Dedifferentiated amniotic fluid mesenchymal stem cell (primary cell): ENCODE measurements at regions not wholly inside any gene's neighbourhood (a gene's known extent, or its start where the extent isn't known, plus 50 kb on each side); places are given as distances from the start of the nearest gene placed in this dataset.
"Not testable (repeated sequence)": the region's sequence is repeated elsewhere in the genome, so short reads cannot be mapped to it uniquely, and the experiment has no call there.

Source experiments
- DNase-seq: peaks from one replicate; pipeline ENCODE4 v3.0.0-alpha.2; 2016; ENCODE audit errors: extremely low spot score

- DNase-seq = no peak
These were observed 555.2 kb upstream of the FANCL start for GRCh38 chr2:58796239-58796910.

DNA sequence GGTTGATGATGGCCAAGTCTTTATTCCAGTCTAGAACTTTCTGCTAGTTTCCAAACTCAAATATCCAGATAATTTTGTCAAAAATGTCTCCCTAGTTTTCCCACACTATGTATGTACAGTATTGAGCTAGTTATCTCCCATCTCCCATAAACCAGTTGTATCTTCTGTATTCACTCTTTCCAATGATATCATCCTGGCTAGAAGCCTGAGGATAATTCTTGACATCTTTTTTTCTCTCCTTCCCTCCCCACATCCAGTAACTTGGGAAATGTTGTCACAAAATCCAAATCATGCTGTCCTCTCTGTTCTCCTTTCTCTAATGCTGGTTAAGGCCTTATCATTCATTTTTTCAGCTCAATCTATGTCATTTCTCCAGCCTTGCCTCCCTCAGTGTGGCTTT is 553.8 kb upstream of the FANCL start:
- DNase-seq = no peak

- no peak for DNase-seq
These were observed 553.0 kb upstream of the FANCL start for GRCh38 chr2:58794103-58794502.

- no peak for DNase-seq
These were observed 547.3 kb upstream of the FANCL start for GRCh38 chr2:58788402-58788801.

- no peak for DNase-seq
These were observed 529.7 kb upstream of the FANCL start for GRCh38 chr2:58770846-58771245.

GRCh38 chr2:58769864-58770234 is 528.7 kb upstream of the FANCL start:
- DNase-seq = no peak

DNA sequence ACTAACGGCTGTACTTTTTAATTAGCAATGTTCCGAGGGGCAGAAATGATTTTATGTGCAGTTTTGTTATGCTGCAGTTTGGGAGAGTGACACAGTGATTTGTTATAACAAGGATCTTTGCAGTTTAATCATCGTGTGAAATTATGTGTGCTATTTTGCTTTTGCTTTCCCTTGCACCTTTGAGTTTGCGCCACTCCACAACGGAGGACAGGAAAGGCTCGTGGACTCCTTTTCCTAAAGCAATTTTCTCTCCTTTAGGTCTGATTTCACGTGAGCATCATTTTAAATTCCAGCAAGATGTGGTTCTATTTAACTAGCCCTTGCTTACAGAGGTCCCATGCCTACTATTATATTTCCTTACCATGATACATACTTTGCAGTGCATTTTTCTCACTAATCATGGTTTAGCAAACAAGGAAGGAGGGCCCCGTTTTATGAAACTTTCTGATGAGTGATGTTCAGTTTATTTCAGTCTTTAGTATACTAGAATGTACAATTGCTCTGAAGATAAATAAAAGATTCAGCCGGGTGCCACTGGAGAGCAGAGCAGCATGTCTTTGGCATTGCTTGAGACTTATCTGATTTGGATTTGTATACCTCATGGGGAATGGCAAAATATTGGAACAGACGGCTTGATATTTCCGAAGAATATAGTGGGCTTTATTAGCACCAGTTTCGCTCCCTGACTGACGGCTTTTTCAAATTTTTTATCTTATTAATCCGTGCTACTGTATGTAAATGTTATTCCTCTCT is 528.2 kb upstream of the FANCL start:
- DNase-seq = no peak

GRCh38 chr2:58768715-58769080 is 527.6 kb upstream of the FANCL start:
- DNase-seq = no peak

- DNase-seq = no peak
These were observed 526.9 kb upstream of the FANCL start for GRCh38 chr2:58767828-58768714.

DNA sequence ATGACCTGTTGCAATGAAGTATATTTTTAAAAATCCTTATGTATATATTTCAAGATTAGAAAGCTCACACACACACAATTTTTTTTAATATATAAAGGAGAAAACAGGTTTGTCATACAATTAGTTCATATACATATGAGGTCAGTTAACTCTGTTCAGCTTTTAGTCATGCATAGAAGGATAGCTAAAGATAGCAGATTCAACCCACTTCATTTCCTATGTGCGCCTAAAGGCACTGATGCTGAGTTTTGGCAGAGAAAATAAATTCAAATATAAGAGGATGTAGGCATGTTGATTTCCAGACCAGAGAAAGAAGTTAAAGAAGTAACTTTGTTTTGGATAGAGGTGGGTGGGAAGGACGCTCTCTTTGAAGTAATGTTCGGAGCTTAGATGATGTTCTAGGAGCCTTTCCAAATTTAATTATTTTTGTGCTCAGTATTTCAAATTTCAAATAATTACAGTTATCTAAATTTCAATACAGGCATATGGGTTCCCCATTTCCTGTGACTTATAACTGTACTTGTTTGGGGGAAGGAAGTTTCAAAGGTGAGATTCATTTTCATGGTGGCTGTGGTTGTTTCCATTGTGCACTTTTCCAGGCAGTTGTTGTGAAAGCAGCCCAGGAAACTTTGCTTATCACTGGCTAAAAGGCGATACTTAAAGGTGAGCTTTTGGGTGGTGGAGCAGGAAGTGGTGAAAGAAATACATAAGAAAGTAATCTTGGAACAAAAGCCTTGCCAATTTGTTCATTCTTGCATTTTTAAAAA is 523.4 kb upstream of the FANCL start:
- no peak for DNase-seq

DNA sequence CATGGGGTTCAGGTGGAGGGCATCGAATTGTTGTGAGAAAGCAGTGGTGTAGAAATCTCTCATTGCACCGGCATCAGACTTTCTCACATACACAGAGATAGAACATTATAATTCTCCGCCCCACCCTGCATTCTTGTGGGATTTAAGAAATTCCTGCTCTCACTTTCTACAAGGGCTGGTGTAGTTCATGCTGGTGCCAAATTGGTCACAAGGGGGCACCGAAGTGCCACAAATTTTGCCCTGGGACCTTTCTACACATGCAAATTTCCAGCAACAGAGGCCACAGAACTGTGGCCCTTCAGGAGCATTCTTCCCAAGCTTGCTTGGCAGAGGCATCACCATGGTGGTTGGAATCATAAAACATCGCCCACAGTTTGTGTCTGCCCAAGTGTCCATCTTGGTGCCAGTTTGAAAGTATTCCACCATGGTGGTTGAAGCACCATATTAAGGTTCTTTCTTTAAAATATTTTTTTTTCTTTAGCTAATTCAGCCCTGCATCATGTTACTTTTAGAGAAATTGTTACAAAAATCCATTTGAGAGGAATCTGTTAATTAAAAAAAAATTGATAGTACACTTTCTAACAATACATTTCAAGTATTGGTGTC is 521.2 kb upstream of the FANCL start:
- DNase-seq = peak; percentile 42

- DNase-seq = no peak
These were observed 516.8 kb upstream of the FANCL start for GRCh38 chr2:58757971-58758370.

- no peak for DNase-seq
These were observed 515.2 kb upstream of the FANCL start for GRCh38 chr2:58756336-58756735.

GRCh38 chr2:58752507-58752906 is 511.4 kb upstream of the FANCL start:
- not testable (repeated sequence) for DNase-seq

DNA sequence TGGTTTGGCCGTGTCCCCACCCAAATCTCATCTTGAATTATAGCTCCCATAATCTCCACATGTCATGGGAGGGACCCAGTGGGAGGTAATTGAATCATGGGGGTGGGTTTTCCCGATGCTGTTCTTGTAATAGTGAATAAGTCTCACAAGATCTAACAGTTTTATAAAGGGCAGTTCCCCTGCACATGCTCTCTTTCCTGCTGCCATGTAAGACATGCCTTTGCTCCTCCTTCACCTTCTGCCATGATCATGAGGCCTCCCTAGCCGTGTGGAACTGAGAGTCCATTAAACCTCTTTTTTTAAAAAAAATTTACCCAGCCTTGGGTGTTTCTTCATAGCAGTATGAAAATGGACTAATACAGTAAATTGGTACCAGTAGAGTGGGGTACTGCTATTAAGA is 510.6 kb upstream of the FANCL start:
- not testable (repeated sequence) for DNase-seq

DNA sequence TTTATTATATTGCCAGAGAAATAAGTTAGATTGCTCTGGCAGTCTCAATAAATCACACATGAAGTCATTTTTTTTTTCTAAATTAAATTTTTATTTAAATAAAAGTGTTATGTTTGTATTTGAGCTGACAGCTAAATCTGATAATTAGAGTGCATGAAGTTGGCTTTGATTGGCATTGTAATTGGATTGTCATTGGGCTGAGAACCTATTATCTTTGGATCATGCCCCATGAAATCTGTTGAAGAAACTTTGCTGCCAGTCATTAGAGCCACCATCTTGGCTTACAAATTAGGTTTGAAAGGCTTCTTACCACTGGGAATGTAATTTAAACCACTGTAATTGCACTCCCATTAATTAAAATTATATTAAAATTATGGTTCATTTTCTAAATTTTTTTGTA is 507.9 kb upstream of the FANCL start:
- DNase-seq = no peak

DNA sequence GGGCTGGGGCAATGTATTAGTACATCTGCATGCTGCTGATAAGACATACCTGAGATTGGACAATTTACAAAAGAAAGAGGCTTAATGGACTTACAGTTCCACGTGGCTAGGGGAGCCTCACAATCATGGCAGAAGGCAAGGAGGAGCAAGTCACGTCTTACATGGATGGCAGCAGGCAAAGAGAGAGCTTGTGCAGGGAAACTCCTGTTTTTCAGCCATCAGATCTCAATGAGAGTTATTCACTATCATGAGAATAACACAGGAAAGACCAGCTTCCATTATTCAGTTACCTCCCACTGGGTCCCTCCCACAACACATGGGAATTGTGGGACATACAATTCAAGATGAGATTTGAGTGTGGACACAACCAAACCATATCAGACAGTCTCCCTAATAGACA is 504.2 kb upstream of the FANCL start:
- DNase-seq = not testable (repeated sequence)

DNA sequence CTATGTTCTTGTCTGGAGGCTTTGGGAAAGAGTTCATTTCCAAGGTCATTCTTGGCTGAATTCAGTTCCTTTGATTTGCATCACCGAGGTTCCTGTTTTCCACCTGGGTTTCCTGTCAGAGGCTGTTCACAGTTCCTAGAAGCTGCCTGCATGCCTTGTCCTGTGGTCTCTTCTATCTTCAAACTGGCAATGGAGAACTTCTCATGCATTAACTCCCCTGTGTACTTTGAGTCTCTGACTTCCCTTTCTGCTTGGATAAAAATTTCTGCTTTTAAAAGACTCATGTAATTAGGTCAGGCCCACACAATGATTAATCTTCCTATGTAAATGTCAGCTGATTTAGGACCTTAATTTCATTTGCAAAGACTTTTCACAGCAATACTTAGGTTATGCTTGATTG is 499.3 kb upstream of the FANCL start:
- DNase-seq = no peak

DNA sequence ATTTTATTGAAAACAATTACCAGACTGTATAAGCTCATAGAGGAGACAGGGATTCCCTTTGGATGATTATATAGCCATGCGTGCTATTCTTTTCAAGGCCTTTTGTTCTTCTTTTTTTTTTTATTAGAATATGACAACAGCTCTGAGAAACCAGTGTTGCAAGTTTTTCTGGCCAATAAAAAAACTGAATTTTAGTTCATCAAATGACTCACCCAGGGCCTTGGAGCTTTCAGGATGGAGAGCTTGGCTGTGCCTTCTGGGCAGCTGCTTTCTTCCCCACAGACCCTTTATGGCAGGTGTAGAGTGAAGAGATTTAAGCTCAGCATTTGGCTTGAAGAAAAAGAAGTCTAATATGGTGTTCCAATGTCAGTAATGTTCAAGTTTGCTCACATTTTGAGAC is 497.9 kb upstream of the FANCL start:
- DNase-seq = no peak

GRCh38 chr2:58734365-58734764 is 493.2 kb upstream of the FANCL start:
- no peak for DNase-seq

GRCh38 chr2:58732999-58733398 is 491.9 kb upstream of the FANCL start:
- no peak for DNase-seq

- DNase-seq = no peak
These were observed 490.4 kb upstream of the FANCL start for GRCh38 chr2:58731488-58731869.
